ENCODE measurements at regions not wholly inside any gene's neighbourhood (a gene's known extent, or its start where the extent isn't known, plus 50 kb on each side); places are given as distances from the start of the nearest gene placed in this dataset.

- TF ChIP-seq CTCF (IDR thresholded peaks at IDR 0.05) = no peak
- DNase-seq (ENCODE audit: low spot score) = no peak
- no peak overlapping the region for H3K27ac ChIP-seq
- no peak overlapping the region for H3K4me3 ChIP-seq
Measured at GRCh38 chr16:54780266-54780665, 150.4 kb upstream of the IRX5 start.

- TF ChIP-seq CTCF (IDR thresholded peaks at IDR 0.05) = no peak
- no peak for DNase-seq (ENCODE audit: low spot score)
- no peak overlapping the region for H3K27ac ChIP-seq
Measured at GRCh38 chr16:54779549-54779948, 151.1 kb upstream of the IRX5 start.

GRCh38 chr16:54774768-54775167 lies 155.9 kb upstream of the IRX5 start:
- no peak for DNase-seq (ENCODE audit: low spot score)
- Histone ChIP-seq H3K4me3 (no peak overlapping the region), H3K27ac (no peak overlapping the region)
- TF ChIP-seq CTCF (IDR thresholded peaks at IDR 0.05) = no peak

More at GRCh38 chr16:54779549-54779948, 151.1 kb upstream of the IRX5 start:
- H3K4me3 ChIP-seq = no peak overlapping the region

- no peak for DNase-seq (ENCODE audit: low spot score)
Measured at GRCh38 chr16:54772400-54772799, 158.3 kb upstream of the IRX5 start.

GRCh38 chr16:54766355-54766754 lies 164.3 kb upstream of the IRX5 start:
- Histone ChIP-seq H3K27ac (no peak overlapping the region), H3K4me3 (no peak overlapping the region)
- no peak for DNase-seq (ENCODE audit: low spot score)
- no peak for TF ChIP-seq CTCF (IDR thresholded peaks at IDR 0.05)

More at GRCh38 chr16:54772400-54772799, 158.3 kb upstream of the IRX5 start:
- no peak overlapping the region for H3K27ac ChIP-seq
- H3K4me3 ChIP-seq = no peak overlapping the region
- TF ChIP-seq CTCF (IDR thresholded peaks at IDR 0.05) = no peak

GRCh38 chr16:54750249-54750648 lies 180.4 kb upstream of the IRX5 start:
- no peak overlapping the region for H3K4me3 ChIP-seq
- no peak for DNase-seq (ENCODE audit: low spot score)
- no peak for TF ChIP-seq CTCF (IDR thresholded peaks at IDR 0.05)

GRCh38 chr16:54748611-54749190 lies 182.0 kb upstream of the IRX5 start:
- no peak for DNase-seq (ENCODE audit: low spot score)
- Histone ChIP-seq H3K27ac (no peak overlapping the region), H3K4me3 (no peak overlapping the region)
- no peak for TF ChIP-seq CTCF (IDR thresholded peaks at IDR 0.05)

More at GRCh38 chr16:54750249-54750648, 180.4 kb upstream of the IRX5 start:
- H3K27ac ChIP-seq = no peak overlapping the region

Measured in coronary artery (tissue), 2 donors.